Upper lobe of left lung (tissue), 4 donors: ENCODE measurements at regions not wholly inside any gene's neighbourhood (a gene's known extent, or its start where the extent isn't known, plus 50 kb on each side); places are given as distances from the start of the nearest gene placed in this dataset.

Experiments used
- CTCF ChIP-seq, 6 experiments: fragments of 450-650 bp in 4 of 6; fragments of 200-600 bp in 2 of 6; sonication (generic) in 2 of 6; IDR thresholded peaks; one replicate each; pipeline ENCODE4 v1.5.1; 2016 to 2019; ENCODE audit warnings: antibody characterized with exemption in 6 of 6
- POLR2A ChIP-seq, 4 donors: fragments of 450-650 bp; IDR thresholded peaks; one replicate each; pipeline ENCODE4 v1.5.1; 2016 to 2017; ENCODE audit warnings: antibody characterized with exemption in 4 of 4, mild to moderate bottlenecking in 2 of 4

GRCh38 chr10:58980826-58981415 lies 195.5 kb upstream of the PHYHIPL start:
- TF ChIP-seq CTCF (IDR thresholded peaks at IDR 0.05) (no peak), POLR2A (IDR thresholded peaks at IDR 0.05) (no peak)
